Hematopoietic multipotent progenitor cell treated with erythropoietin and hydrocortisone succinate and interleukin-3 and kit ligand, for 17 days (in vitro differentiated cells): ENCODE measurements at regions not wholly inside any gene's neighbourhood (a gene's known extent, or its start where the extent isn't known, plus 50 kb on each side); places are given as distances from the start of the nearest gene placed in this dataset.
"Not testable (repeated sequence)": the region's sequence is repeated elsewhere in the genome, so short reads cannot be mapped to it uniquely, and the experiment has no call there.

Source experiments
- DNase-seq: peaks from one replicate; pipeline ENCODE4 v3.0.0-alpha.2; 2015; ENCODE audit warnings: low spot score

GRCh38 chr18:57953883-57954282 lies 90.1 kb upstream of the NEDD4L start:
- DNase-seq, result no peak

- DNase-seq, result no peak
These were observed 91.8 kb upstream of the NEDD4L start for GRCh38 chr18:57951999-57952774.

- DNase-seq, result no peak
These were observed 92.8 kb upstream of the NEDD4L start for GRCh38 chr18:57951117-57951796.

GRCh38 chr18:57950542-57950941 lies 93.5 kb upstream of the NEDD4L start:
- DNase-seq, result no peak

GRCh38 chr18:57949335-57949734 lies 94.7 kb upstream of the NEDD4L start:
- not testable (repeated sequence) for DNase-seq

- DNase-seq, result no peak
These were observed 96.9 kb upstream of the NEDD4L start for GRCh38 chr18:57947117-57947516.

GRCh38 chr18:57943723-57944122 lies 100.3 kb upstream of the NEDD4L start:
- no peak for DNase-seq

GRCh38 chr18:57942493-57942892 lies 101.5 kb upstream of the NEDD4L start:
- DNase-seq, result no peak

GRCh38 chr18:57941841-57942489 lies 102.1 kb upstream of the NEDD4L start:
- DNase-seq, result no peak

GRCh38 chr18:57940166-57940660 lies 103.8 kb upstream of the NEDD4L start:
- no peak for DNase-seq

GRCh38 chr18:57934375-57934774 lies 109.7 kb upstream of the NEDD4L start:
- not testable (repeated sequence) for DNase-seq

GRCh38 chr18:57931038-57931437 lies 113.0 kb upstream of the NEDD4L start:
- DNase-seq, result no peak

GRCh38 chr18:57930476-57930875 lies 113.5 kb upstream of the NEDD4L start:
- DNase-seq, result no peak

GRCh38 chr18:57929922-57930321 lies 114.1 kb upstream of the NEDD4L start:
- DNase-seq, result no peak

GRCh38 chr18:57928466-57928865 lies 115.6 kb upstream of the NEDD4L start:
- no peak for DNase-seq

GRCh38 chr18:57927511-57927910 lies 116.5 kb upstream of the NEDD4L start:
- no peak for DNase-seq

GRCh38 chr18:57925706-57926105 lies 118.3 kb upstream of the NEDD4L start:
- no peak for DNase-seq

GRCh38 chr18:57923611-57924010 lies 120.4 kb upstream of the NEDD4L start:
- DNase-seq, result no peak

- no peak for DNase-seq
These were observed 119.8 kb upstream of the ATP8B1 start for GRCh38 chr18:57922885-57923284.

GRCh38 chr18:57921708-57922107 lies 118.6 kb upstream of the ATP8B1 start:
- DNase-seq, result peak; percentile 45

GRCh38 chr18:57920036-57920435 lies 116.9 kb upstream of the ATP8B1 start:
- no peak for DNase-seq

- DNase-seq, result no peak
These were observed 115.5 kb upstream of the ATP8B1 start for GRCh38 chr18:57918601-57919000.

- DNase-seq, result no peak
These were observed 113.6 kb upstream of the ATP8B1 start for GRCh38 chr18:57916684-57917083.
